ENCODE measurements at regions not wholly inside any gene's neighbourhood (a gene's known extent, or its start where the extent isn't known, plus 50 kb on each side); places are given as distances from the start of the nearest gene placed in this dataset.

DNA sequence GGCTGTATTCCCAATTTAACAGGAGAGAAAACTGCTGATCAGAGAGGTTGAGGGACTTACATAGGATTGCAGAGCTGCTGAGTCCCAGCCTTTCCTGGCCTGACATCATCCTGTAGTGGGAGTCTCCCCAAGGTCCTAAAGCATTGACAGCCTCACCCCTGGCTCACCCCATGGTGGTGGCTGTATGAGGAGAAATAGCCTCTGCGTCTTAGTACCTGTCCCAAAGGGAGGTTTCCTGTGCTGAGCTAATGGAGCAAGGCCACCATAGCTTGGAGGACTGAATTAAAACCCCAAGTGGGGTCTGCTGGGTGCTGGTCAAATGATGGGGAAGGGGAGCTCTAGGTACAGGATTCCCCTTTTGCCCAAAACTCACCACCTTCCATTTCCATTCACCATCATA lies 525.1 kb downstream of the CDH26 start:
- TF ChIP-seq CTCF (conservative IDR thresholded peaks at IDR 0.05) (no peak), ZFX (IDR thresholded peaks at IDR 0.05) (no peak)
